SK-N-SH (cell line): ENCODE measurements at regions not wholly inside any gene's neighbourhood (a gene's known extent, or its start where the extent isn't known, plus 50 kb on each side); places are given as distances from the start of the nearest gene placed in this dataset.

ENCODE experiments used
- CTCF ChIA-PET: fragments of 300-600, 350-600 bp; formaldehyde crosslinking; extraction: SDS; loops from one replicate; lab custom pipeline; 2021; lab: Yijun Ruan, JAX
- POLR2A ChIA-PET: fragments of 350-600 bp; sonication (Branson Sonifier 250); formaldehyde crosslinking; extraction: SDS; loops from one replicate; lab custom pipeline; 2020; ENCODE audit warnings: antibody characterized with exemption, inconsistent platforms; lab: Yijun Ruan, JAX
- DNase-seq: peaks from one replicate; pipeline ENCODE4 v3.0.0; 2012
- H2AFZ ChIP-seq: fragments of 200-600 bp; sonication (generic); 2 replicates; pipeline ENCODE4 v1.8.1; 2016; ENCODE audit warnings: antibody characterized with exemption, mild to moderate bottlenecking, low read depth
- H3F3A ChIP-seq: fragments of 200-600 bp; sonication (generic); replicated peaks from 2 replicates; pipeline ENCODE3; 2016; ENCODE audit warnings: antibody characterized with exemption, mild to moderate bottlenecking; ENCODE audit not compliant: insufficient read depth
- H3K27ac ChIP-seq, 2 experiments: fragments of 200-500 bp in 1 of 2; fragments of 200-600 bp in 1 of 2; sonication (Bioruptor generic) in 1 of 2; sonication (generic), shearing (Covaris generic) in 1 of 2; 2 replicates each; pipeline versions ENCODE4 v1.5.1 to v1.6.1; 2014 to 2016; ENCODE audit warnings: low read depth in 2 of 2, inconsistent platforms in 1 of 2, low read length in 1 of 2, mild to moderate bottlenecking in 1 of 2, mixed read lengths in 1 of 2
- H3K27me3 ChIP-seq: fragments of 200-600 bp; sonication (generic), shearing (Covaris generic); 2 replicates; pipeline ENCODE4 v1.6.1; 2016; ENCODE audit warnings: mixed run types; ENCODE audit not compliant: insufficient read depth
- H3K36me3 ChIP-seq, 2 experiments: fragments of 200-500 bp in 1 of 2; fragments of 200-600 bp in 1 of 2; sonication (Bioruptor generic) in 1 of 2; sonication (generic) in 1 of 2; replicated peaks in 1 of 2; 2 replicates each; pipeline versions ENCODE3 to v1.5.1; 2014 to 2016; ENCODE audit warnings: low read length in 1 of 2, mild to moderate bottlenecking in 1 of 2; ENCODE audit not compliant: insufficient read depth in 2 of 2, control insufficient read depth in 1 of 2
- H3K4me1 ChIP-seq, 2 experiments: fragments of 200-500 bp in 1 of 2; fragments of 200-600 bp in 1 of 2; sonication (Bioruptor generic) in 1 of 2; sonication (generic), shearing (Covaris generic) in 1 of 2; 2 replicates each; pipeline versions ENCODE4 v1.5.1 to v1.6.1; 2014 to 2016; ENCODE audit warnings: low read depth in 1 of 2, low read length in 1 of 2, mixed run types in 1 of 2; ENCODE audit not compliant: insufficient read depth in 2 of 2, control insufficient read depth in 1 of 2
- H3K4me2 ChIP-seq: fragments of 200-600 bp; sonication (generic), shearing (Covaris generic); 2 replicates; pipeline ENCODE4 v1.6.1; 2017; ENCODE audit warnings: mixed run types
- H3K4me3 ChIP-seq, 2 experiments: fragments of 200-500 bp in 1 of 2; fragments of 200-600 bp in 1 of 2; sonication (Bioruptor generic) in 1 of 2; sonication (generic), shearing (Covaris generic) in 1 of 2; 2 replicates each; pipeline versions ENCODE4 v1.5.1 to v1.8.1; 2014 to 2016; ENCODE audit warnings: low read depth in 2 of 2, inconsistent platforms in 1 of 2, low read length in 1 of 2, mild to moderate bottlenecking in 1 of 2, mixed read lengths in 1 of 2, moderate library complexity in 1 of 2
- H3K79me2 ChIP-seq: fragments of 200-600 bp; sonication (generic); 2 replicates; pipeline ENCODE4 v1.8.1; 2017; ENCODE audit warnings: mild to moderate bottlenecking; ENCODE audit not compliant: insufficient read depth
- H3K9ac ChIP-seq: fragments of 200-600 bp; sonication (generic); 2 replicates; pipeline ENCODE4 v1.6.1; 2017; ENCODE audit warnings: mixed run types
- H3K9me2 ChIP-seq: fragments of 200-600 bp; sonication (generic); 2 replicates; pipeline ENCODE4 v1.6.1; 2017; ENCODE audit warnings: mixed run types
- H3K9me3 ChIP-seq: fragments of 200-600 bp; sonication (generic); 2 replicates; pipeline ENCODE4 v1.6.1; 2017; ENCODE audit warnings: mixed run types, mild to moderate bottlenecking, moderate library complexity
- H4K20me1 ChIP-seq: fragments of 200-600 bp; sonication (generic); 2 replicates; pipeline ENCODE4 v1.6.1; 2017; ENCODE audit warnings: mild to moderate bottlenecking, mixed run types; ENCODE audit not compliant: insufficient read depth
- CTCF ChIP-seq: fragments of 200-600 bp; sonication (generic); IDR thresholded peaks from 2 replicates; pipeline ENCODE4 v1.6.1; 2017; ENCODE audit warnings: antibody characterized with exemption, mild to moderate bottlenecking, moderate library complexity
- EP300 ChIP-seq, 2 experiments: IDR thresholded peaks; 2 replicates each; pipeline versions ENCODE4 v1.4.0 to v1.6.1; 2012; ENCODE audit warnings: borderline replicate concordance in 1 of 2, low read depth in 1 of 2, low read length in 1 of 2
- EZH2phosphoT487 ChIP-seq: fragments of 200-600 bp; sonication (generic); IDR thresholded peaks from 2 replicates; pipeline ENCODE4 v1.6.1; 2017; ENCODE audit warnings: low read depth, mixed run types, mild to moderate bottlenecking, antibody characterized with exemption, moderate library complexity, borderline replicate concordance
- FOSL2 ChIP-seq: IDR thresholded peaks from 2 replicates; pipeline ENCODE4 v1.4.0; 2012; ENCODE audit warnings: low read depth, mild to moderate bottlenecking, moderate library complexity, borderline replicate concordance
- FOXJ3 ChIP-seq: sonication (generic); formaldehyde crosslinking; IDR thresholded peaks from 2 replicates; pipeline ENCODE4 v1.5.1; 2020; ENCODE audit warnings: mild to moderate bottlenecking, missing genetic modification reagents
- GABPA ChIP-seq: IDR thresholded peaks from 2 replicates; pipeline ENCODE4 v1.4.0; 2012; ENCODE audit warnings: low read depth, mild to moderate bottlenecking
- IRF3 ChIP-seq: fragments of 150-350 bp; IDR thresholded peaks from 2 replicates; pipeline ENCODE4 v1.6.1; 2016; ENCODE audit warnings: mild to moderate bottlenecking, low read depth, low read length
- MEF2A ChIP-seq: IDR thresholded peaks from 2 replicates; pipeline ENCODE4 v1.4.0; 2012; ENCODE audit warnings: low read depth, borderline replicate concordance
- MXI1 ChIP-seq: IDR thresholded peaks from 2 replicates; pipeline ENCODE4 v1.6.1; 2012; ENCODE audit warnings: mild to moderate bottlenecking, low read depth, low read length, improper control_type of control experiment
- RCOR1 ChIP-seq: fragments of 150-350 bp; IDR thresholded peaks from 2 replicates; pipeline ENCODE4 v1.6.1; 2017; ENCODE audit warnings: antibody characterized with exemption, low read length
- SIN3A ChIP-seq: IDR thresholded peaks from 2 replicates; pipeline ENCODE4 v1.6.1; 2012; ENCODE audit warnings: low read depth, mild to moderate bottlenecking, low read length, moderate library complexity, borderline replicate concordance
- TAF1 ChIP-seq: IDR thresholded peaks from 2 replicates; pipeline ENCODE4 v1.6.1; 2012; ENCODE audit warnings: low read depth, mild to moderate bottlenecking, low read length, moderate library complexity, borderline replicate concordance
- YY1 ChIP-seq: IDR thresholded peaks from 2 replicates; pipeline ENCODE4 v1.4.0; 2012; ENCODE audit warnings: low read depth, mild to moderate bottlenecking
- ZBTB33 ChIP-seq: IDR thresholded peaks from 2 replicates; pipeline ENCODE4 v1.4.0; 2012; ENCODE audit warnings: low read depth, borderline replicate concordance
- whole genome bisulfite sequencing: methylation state at CpG from one replicate; pipeline ENCODE4 v1.1.6; 2017; ENCODE audit warnings: low lambda C conversion rate; 5-methylcytosine and 5-hydroxymethylcytosine counted together

- Histone ChIP-seq H4K20me1 (no peaks in the 10 kb centered on the region), H3K4me2 (no peak overlapping the region), H3F3A (no peaks in the 10 kb centered on the region), H3K4me1 (no peaks in the 10 kb centered on the region), H3K79me2 (no peaks in the 10 kb centered on the region), H3K9me2 (no peaks in the 10 kb centered on the region), H3K9ac (no peak overlapping the region), H3K4me3 (no peak overlapping the region), H3K27ac (no peak overlapping the region), H3K9me3 (no peaks in the 10 kb centered on the region), H2AFZ (no peak overlapping the region), H3K36me3 (no peaks in the 10 kb centered on the region), H3K27me3 (no peaks in the 10 kb centered on the region)
- DNase-seq, result no peak
- ChIA-PET POLR2A (no interaction called here), CTCF (no interaction called here)
- TF ChIP-seq FOSL2 (no peak), IRF3 (no peak), SIN3A (no peak), FOXJ3 (no peak), YY1 (no peak), ZBTB33 (no peak), EZH2phosphoT487 (no peak), MEF2A (no peak), CTCF (no peak)
- WGBS, result 8% methylated on average over 7 of the region's 16 CpGs
Observed at GRCh38 chr1:2946291-2946690, 75.0 kb upstream of the ACTRT2 start.

- H3K4me1 ChIP-seq, result no peaks in the 10 kb centered on the region
- no peak overlapping the region for H3K27ac ChIP-seq
- H3K36me3 ChIP-seq, result no peaks in the 10 kb centered on the region
- ChIA-PET POLR2A (no interaction called here), CTCF (interaction anchor here (0.6 to 1.3 kb wide), 2 partner anchors 76 to 119 kb away, joined by 3 read pairs; no protein-coding TSS in a partner anchor)
- no peak overlapping the region for H2AFZ ChIP-seq
- DNase-seq, result no peak
- H3K27me3 ChIP-seq, result no peaks in the 10 kb centered on the region
- no peaks in the 10 kb centered on the region for H4K20me1 ChIP-seq
- no peaks in the 10 kb centered on the region for H3K9me2 ChIP-seq
- no peak overlapping the region for H3K4me3 ChIP-seq
- TF ChIP-seq GABPA (no peak), CTCF (no peak), MXI1 (no peak), RCOR1 (no peak), ZBTB33 (no peak), TAF1 (no peak), EP300 (IDR thresholded peaks at IDR 0.05; ENCODE audit: borderline replicate concordance in 1 of 2, low read depth in 1 of 2, low read length in 1 of 2) (no peak)
- H3K79me2 ChIP-seq, result no peaks in the 10 kb centered on the region
- H3K4me2 ChIP-seq, result no peak overlapping the region
- 3% methylated on average over 13 of the region's 21 CpGs for WGBS
- H3K9me3 ChIP-seq, result no peaks in the 10 kb centered on the region
- H3F3A ChIP-seq, result no peaks in the 10 kb centered on the region
- no peak overlapping the region for H3K9ac ChIP-seq
Observed at GRCh38 chr1:2946999-2947690, 74.1 kb upstream of the ACTRT2 start.
